ENCODE measurements at regions not wholly inside any gene's neighbourhood (a gene's known extent, or its start where the extent isn't known, plus 50 kb on each side); places are given as distances from the start of the nearest gene placed in this dataset.

- no peak for TF ChIP-seq CTCF (IDR thresholded peaks at IDR 0.05)
- no peak for TF ChIP-seq POLR2A (IDR thresholded peaks at IDR 0.05)
Observed at GRCh38 chr1:4292861-4293260, 361.5 kb upstream of the AJAP1 start.
